ENCODE measurements at regions not wholly inside any gene's neighbourhood (a gene's known extent, or its start where the extent isn't known, plus 50 kb on each side); places are given as distances from the start of the nearest gene placed in this dataset.
A peak's percentile ranks its signal among the peaks of the same experiment; 100 is the strongest.

DNA sequence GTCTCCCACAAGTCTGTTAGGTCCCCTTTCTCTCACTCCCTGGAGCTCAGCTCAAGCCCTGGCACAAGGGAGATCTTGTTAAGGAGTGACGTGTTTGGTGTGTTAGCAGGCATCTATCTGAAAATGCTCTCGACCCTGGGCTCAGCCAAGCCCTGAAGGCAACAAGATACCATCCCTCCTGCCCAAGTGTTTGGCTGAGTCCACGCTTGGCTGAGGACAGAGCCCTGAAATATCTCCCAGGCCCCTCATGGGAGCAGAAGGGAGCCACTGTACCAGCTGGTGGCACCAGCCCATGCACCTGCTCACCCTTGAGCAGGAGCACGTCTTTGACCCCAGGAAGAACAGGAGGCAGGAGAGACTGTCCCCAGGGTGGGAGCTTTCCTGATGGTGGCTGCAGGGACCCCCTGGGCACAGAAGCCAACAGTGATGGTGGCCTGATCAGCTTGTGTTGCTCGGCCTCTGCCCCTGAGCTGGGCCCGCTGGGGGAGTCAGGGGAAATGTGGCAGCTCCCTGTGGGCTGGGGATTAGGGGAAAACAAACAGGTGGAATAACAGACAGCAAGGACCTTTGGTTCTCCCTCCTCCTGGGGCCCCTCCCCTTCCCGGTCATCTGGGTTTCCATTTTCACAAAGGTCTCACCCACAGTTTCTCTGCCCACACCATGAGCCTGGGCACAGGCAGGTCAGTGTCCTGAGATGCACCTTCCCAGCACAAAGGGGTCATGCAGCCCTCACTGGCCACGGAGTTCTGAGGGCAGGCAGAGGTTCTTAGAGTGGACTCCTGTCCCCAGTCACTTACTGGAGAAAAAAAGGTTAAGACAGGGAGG is 91.6 kb downstream of the RHOB start (continued):
- TF ChIP-seq CBX5 (CRISPR knock-in tag; IDR thresholded peaks at IDR 0.05; ENCODE audit: borderline replicate concordance) (peak; percentile 26; the same call in 1 of the 2 replicates), ATF7 (IDR thresholded peaks at IDR 0.05) (no peak), ATF7 (CRISPR knock-in tag; IDR thresholded peaks at IDR 0.05) (peak; percentile 66), TOPORS (CRISPR knock-in tag; IDR thresholded peaks at IDR 0.05) (no peak; the same call in 1 of the 2 replicates), ZNF850 (CRISPR knock-in tag; conservative IDR thresholded peaks at IDR 0.05) (no peak), ZNF121 (CRISPR knock-in tag; IDR thresholded peaks at IDR 0.05) (peak; percentile 34), ZNF792 (CRISPR knock-in tag; IDR thresholded peaks at IDR 0.05) (peak; percentile 59; the same call in 1 of the 2 replicates), KAT8 (CRISPR knock-in tag; IDR thresholded peaks at IDR 0.05) (peak; percentile 75; the same call in 1 of the 2 replicates), TGIF2 (CRISPR knock-in tag; IDR thresholded peaks at IDR 0.05) (0 out of 2 replicates have a peak, but pooled peaks have one; percentile 3), PRPF4 (IDR thresholded peaks at IDR 0.05; ENCODE audit: low read depth, low read length, poor library complexity, severe bottlenecking) (no peak), ZNF143 (CRISPR knock-in tag; IDR thresholded peaks at IDR 0.05) (peak; percentile 63; the same call in 1 of the 2 replicates), KDM5A (IDR thresholded peaks at IDR 0.05; ENCODE audit: borderline replicate concordance, low read length) (no peak), NKX3-1 (CRISPR knock-in tag; IDR thresholded peaks at IDR 0.05) (peak; percentile 18; the same call in 1 of the 2 replicates), ATAD3A (CRISPR knock-in tag; IDR thresholded peaks at IDR 0.05) (no peak), ZNF761 (CRISPR knock-in tag; conservative IDR thresholded peaks at IDR 0.05) (peak; percentile 70; the same call in 1 of the 2 replicates), SIX4 (CRISPR knock-in tag; IDR thresholded peaks at IDR 0.05) (peak; percentile 94; the same call in 1 of the 2 replicates), TARDBP (CRISPR knock-in tag; IDR thresholded peaks at IDR 0.05) (0 out of 2 replicates have a peak, but pooled peaks have one; percentile 49), KDM6A (CRISPR knock-in tag; IDR thresholded peaks at IDR 0.05; ENCODE audit: low read depth) (peak; percentile 43; the same call in 1 of the 2 replicates), ZNF354B (CRISPR knock-in tag; IDR thresholded peaks at IDR 0.05) (0 out of 2 replicates have a peak, but pooled peaks have one; percentile 77), SATB2 (CRISPR knock-in tag; IDR thresholded peaks at IDR 0.05) (no peak), CHD4 (IDR thresholded peaks at IDR 0.05; ENCODE audit: borderline replicate concordance, low read length) (no peak), SNAI1 (CRISPR knock-in tag; IDR thresholded peaks at IDR 0.05; ENCODE audit: borderline replicate concordance) (peak; percentile 65; the same call in 1 of the 2 replicates), ERF (CRISPR knock-in tag; IDR thresholded peaks at IDR 0.05) (no peak; the same call in 1 of the 2 replicates), NCOA2 (CRISPR knock-in tag; IDR thresholded peaks at IDR 0.05) (peak; percentile 95), SIX1 (CRISPR knock-in tag; IDR thresholded peaks at IDR 0.05; ENCODE audit: borderline replicate concordance) (peak; percentile 84; the same call in 1 of the 2 replicates), XBP1 (CRISPR knock-in tag; IDR thresholded peaks at IDR 0.05) (peak; percentile 3; the same call in 1 of the 2 replicates), DR1 (CRISPR knock-in tag; IDR thresholded peaks at IDR 0.05) (no peak), ZNF891 (CRISPR knock-in tag; IDR thresholded peaks at IDR 0.05) (no peak; the same call in none of the 2 replicates), ZFP1 (CRISPR knock-in tag; IDR thresholded peaks at IDR 0.05) (0 out of 2 replicates have a peak, but pooled peaks have one; percentile 15), ZSCAN12 (CRISPR knock-in tag; IDR thresholded peaks at IDR 0.05) (0 out of 2 replicates have a peak, but pooled peaks have one; percentile 70), ZBTB42 (CRISPR knock-in tag; IDR thresholded peaks at IDR 0.05) (no peak; the same call in 1 of the 2 replicates), ZNF652 (CRISPR knock-in tag; IDR thresholded peaks at IDR 0.05; ENCODE audit: borderline replicate concordance, low read depth) (peak; percentile 53; the same call in 1 of the 2 replicates)
- TF ChIP-seq, protein P1, sequence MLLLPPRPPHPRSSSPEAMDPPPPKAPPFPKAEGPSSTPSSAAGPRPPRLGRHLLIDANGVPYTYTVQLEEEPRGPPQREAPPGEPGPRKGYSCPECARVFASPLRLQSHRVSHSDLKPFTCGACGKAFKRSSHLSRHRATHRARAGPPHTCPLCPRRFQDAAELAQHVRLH (CRISPR knock-in tag; IDR thresholded peaks at IDR 0.05; ENCODE audit: borderline replicate concordance, low read depth) = peak; percentile 88; the same call in 1 of the 2 replicates

Measured in HepG2 (cell line).